ENCODE measurements at regions not wholly inside any gene's neighbourhood (a gene's known extent, or its start where the extent isn't known, plus 50 kb on each side); places are given as distances from the start of the nearest gene placed in this dataset.

DNA sequence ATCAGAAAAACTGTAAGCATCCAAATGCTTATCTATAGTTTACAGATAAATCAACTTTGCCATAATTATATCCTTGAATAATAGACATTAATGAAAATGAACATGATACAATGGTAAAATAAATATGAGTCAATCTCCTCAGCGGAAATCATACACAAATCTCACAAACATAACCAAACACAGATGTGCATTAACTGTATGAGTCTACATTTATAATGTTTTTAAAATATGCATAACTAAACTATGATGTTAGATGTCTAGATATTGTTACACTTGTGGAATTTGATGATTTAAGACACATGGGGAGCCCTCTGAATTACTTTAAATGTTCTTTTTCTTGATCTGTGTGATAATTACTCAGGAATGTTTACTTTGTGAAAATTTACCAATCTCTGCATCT, 951.2 kb downstream of the TECRL start (continued):
- TF ChIP-seq, protein P1, sequence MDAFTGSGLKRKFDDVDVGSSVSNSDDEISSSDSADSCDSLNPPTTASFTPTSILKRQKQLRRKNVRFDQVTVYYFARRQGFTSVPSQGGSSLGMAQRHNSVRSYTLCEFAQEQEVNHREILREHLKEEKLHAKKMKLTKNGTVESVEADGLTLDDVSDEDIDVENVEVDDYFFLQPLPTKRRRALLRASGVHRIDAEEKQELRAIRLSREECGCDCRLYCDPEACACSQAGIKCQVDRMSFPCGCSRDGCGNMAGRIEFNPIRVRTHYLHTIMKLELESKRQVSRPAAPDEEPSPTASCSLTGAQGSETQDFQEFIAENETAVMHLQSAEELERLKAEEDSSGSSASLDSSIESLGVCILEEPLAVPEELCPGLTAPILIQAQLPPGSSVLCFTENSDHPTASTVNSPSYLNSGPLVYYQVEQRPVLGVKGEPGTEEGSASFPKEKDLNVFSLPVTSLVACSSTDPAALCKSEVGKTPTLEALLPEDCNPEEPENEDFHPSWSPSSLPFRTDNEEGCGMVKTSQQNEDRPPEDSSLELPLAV (CRISPR knock-in tag; conservative IDR thresholded peaks at IDR 0.05; ENCODE audit: low read depth), result no peak
- TF ChIP-seq DNMT1 (CRISPR knock-in tag; IDR thresholded peaks at IDR 0.05) (no peak), SALL1 (CRISPR knock-in tag; IDR thresholded peaks at IDR 0.05) (no peak), ZNF775 (CRISPR knock-in tag; IDR thresholded peaks at IDR 0.05; ENCODE audit: borderline replicate concordance) (no peak), RNF2 (conservative IDR thresholded peaks at IDR 0.05; ENCODE audit: low read depth) (no peak), JDP2 (CRISPR knock-in tag; IDR thresholded peaks at IDR 0.05; ENCODE audit: borderline replicate concordance) (no peak), AHR (CRISPR knock-in tag; IDR thresholded peaks at IDR 0.05) (no peak), ZNF547 (CRISPR knock-in tag; IDR thresholded peaks at IDR 0.05) (no peak), BCL6 (CRISPR knock-in tag; IDR thresholded peaks at IDR 0.05) (no peak), SMYD3 (CRISPR knock-in tag; IDR thresholded peaks at IDR 0.05) (no peak), PHF20 (CRISPR knock-in tag; IDR thresholded peaks at IDR 0.05) (no peak), BORCS8-MEF2B (CRISPR knock-in tag; IDR thresholded peaks at IDR 0.05) (no peak)
- TF ChIP-seq, protein P2, sequence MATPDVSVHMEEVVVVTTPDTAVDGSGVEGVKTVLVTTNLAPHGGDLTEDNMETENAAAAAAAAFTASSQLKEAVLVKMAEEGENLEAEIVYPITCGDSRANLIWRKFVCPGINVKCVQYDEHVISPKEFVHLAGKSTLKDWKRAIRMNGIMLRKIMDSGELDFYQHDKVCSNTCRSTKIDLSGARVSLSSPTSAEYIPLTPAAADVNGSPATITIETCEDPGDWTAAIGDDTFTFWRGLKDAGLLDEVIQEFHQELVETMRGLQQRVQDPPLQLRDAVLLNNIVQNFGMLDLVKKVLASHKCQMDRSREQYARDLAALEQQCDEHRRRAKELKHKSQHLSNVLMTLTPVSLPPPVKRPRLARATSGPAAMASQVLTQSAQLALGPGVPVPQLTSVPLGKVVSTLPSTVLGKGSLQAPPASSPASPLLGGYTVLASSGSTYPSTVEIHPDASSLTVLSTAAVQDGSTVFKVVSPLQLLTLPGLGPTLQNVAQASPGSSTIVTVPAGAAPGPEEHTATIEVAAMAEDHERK (CRISPR knock-in tag; IDR thresholded peaks at IDR 0.05; ENCODE audit: low read depth), result no peak
- TF ChIP-seq, protein P3, sequence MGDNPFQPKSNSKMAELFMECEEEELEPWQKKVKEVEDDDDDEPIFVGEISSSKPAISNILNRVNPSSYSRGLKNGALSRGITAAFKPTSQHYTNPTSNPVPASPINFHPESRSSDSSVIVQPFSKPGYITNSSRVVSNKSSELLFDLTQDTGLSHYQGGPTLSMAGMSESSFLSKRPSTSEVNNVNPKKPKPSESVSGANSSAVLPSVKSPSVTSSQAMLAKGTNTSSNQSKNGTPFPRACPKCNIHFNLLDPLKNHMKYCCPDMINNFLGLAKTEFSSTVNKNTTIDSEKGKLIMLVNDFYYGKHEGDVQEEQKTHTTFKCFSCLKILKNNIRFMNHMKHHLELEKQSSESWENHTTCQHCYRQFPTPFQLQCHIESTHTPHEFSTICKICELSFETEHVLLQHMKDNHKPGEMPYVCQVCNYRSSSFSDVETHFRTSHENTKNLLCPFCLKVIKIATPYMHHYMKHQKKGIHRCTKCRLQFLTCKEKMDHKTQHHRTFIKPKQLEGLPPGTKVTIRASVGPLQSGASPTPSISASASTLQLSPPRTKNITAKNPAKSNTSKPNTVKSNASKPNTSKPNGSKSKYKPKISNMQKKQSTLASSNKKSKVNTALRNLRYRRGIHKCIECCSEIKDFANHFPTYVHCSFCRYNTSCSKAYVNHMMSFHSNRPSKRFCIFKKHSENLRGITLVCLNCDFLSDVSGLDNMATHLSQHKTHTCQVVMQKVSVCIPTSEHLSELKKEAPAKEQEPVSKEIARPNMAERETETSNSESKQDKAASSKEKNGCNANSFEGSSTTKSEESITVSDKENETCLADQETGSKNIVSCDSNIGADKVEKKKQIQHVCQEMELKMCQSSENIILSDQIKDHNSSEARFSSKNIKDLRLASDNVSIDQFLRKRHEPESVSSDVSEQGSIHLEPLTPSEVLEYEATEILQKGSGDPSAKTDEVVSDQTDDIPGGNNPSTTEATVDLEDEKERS (CRISPR knock-in tag; IDR thresholded peaks at IDR 0.05), result no peak

Measured in HepG2 (cell line).